ENCODE measurements at regions not wholly inside any gene's neighbourhood (a gene's known extent, or its start where the extent isn't known, plus 50 kb on each side); places are given as distances from the start of the nearest gene placed in this dataset.

DNA sequence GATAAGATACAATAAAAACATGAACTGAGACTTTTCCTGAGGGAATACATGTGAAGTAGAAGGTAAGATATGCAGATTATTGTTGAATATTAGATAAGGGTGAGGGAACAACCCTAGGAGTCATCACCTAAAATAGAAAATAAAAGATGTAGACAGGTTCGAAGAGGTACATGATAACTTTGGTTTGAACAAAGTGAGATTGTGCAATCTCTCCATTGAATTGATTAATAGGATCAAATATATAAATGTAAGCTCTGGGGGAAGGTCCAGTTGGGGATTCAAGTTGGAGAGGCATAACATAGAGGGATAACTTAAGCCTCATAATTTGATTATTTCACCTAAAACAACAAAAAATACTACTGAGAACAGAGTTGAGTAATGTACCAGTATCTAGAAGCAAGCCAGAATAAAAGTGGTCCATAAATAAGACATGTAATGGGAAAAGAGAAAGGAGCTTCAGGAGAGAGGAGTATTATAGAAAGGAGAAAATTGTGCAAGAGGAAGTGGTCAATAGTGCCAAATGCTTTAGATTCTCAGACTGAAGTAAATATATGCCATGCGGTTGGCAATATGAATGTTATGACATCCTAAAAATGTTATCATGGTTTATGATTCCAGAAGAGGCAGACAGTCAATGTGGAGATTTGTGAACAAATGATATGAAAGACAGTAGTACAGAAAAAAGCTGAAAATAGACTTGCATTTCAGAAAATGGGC is 282.3 kb upstream of the CHRM2 start:
- WGBS = 86% methylated on average over 2 of the region's 2 CpGs
- no peaks in the 10 kb centered on the region for H3K36me3 ChIP-seq
- no peaks in the 10 kb centered on the region for H3K9me3 ChIP-seq
- no peak overlapping the region for H3K27ac ChIP-seq
- H3K4me1 ChIP-seq (replicated peaks) = no peaks in the 10 kb centered on the region
- no peaks in the 10 kb centered on the region for H3K27me3 ChIP-seq (replicated peaks; ENCODE audit: insufficient read depth)
- DNase-seq (ENCODE audit: low spot score) = no peak
- H3K4me3 ChIP-seq = no peak overlapping the region
- intact Hi-C loops (cut with DNase I) = no loop called here
- no peak for TF ChIP-seq POLR2AphosphoS5 (IDR thresholded peaks at IDR 0.05)

DNA sequence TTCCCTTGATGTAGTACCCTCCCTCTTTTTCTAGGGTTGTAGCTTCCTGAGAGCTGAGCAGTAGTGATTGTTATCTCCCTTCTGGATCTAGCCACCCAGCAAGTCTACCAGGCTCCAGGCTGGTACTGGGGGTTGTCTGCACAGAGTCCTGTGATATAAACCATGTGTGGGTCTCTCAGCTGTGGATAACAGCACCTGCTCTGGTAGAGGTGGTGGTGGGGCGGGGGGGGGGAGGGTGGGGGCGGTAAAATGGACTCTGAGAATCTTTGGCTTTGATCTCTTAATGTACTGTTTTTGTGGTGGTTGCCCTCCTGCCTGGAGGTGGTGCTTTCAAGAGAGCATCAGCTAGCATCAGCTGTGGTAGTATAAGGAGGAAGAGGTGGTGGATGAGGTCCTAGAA is 302.0 kb upstream of the CHRM2 start:
- Histone ChIP-seq H3K27me3 (replicated peaks; ENCODE audit: insufficient read depth) (no peaks in the 10 kb centered on the region), H3K4me1 (replicated peaks) (no peaks in the 10 kb centered on the region), H3K27ac (no peak overlapping the region), H3K4me3 (no peak overlapping the region), H3K36me3 (no peaks in the 10 kb centered on the region), H3K9me3 (no peaks in the 10 kb centered on the region)
- TF ChIP-seq POLR2AphosphoS5 (IDR thresholded peaks at IDR 0.05) = no peak
- no peak for TF ChIP-seq POLR2A (IDR thresholded peaks at IDR 0.05)
- TF ChIP-seq, protein P1, sequence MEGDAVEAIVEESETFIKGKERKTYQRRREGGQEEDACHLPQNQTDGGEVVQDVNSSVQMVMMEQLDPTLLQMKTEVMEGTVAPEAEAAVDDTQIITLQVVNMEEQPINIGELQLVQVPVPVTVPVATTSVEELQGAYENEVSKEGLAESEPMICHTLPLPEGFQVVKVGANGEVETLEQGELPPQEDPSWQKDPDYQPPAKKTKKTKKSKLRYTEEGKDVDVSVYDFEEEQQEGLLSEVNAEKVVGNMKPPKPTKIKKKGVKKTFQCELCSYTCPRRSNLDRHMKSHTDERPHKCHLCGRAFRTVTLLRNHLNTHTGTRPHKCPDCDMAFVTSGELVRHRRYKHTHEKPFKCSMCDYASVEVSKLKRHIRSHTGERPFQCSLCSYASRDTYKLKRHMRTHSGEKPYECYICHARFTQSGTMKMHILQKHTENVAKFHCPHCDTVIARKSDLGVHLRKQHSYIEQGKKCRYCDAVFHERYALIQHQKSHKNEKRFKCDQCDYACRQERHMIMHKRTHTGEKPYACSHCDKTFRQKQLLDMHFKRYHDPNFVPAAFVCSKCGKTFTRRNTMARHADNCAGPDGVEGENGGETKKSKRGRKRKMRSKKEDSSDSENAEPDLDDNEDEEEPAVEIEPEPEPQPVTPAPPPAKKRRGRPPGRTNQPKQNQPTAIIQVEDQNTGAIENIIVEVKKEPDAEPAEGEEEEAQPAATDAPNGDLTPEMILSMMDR (IDR thresholded peaks at IDR 0.05) = no peak
- intact Hi-C loops (cut with DNase I) = no loop called here
- no peak for DNase-seq (ENCODE audit: low spot score)
- 38% methylated on average over 2 of the region's 2 CpGs for WGBS

DNA sequence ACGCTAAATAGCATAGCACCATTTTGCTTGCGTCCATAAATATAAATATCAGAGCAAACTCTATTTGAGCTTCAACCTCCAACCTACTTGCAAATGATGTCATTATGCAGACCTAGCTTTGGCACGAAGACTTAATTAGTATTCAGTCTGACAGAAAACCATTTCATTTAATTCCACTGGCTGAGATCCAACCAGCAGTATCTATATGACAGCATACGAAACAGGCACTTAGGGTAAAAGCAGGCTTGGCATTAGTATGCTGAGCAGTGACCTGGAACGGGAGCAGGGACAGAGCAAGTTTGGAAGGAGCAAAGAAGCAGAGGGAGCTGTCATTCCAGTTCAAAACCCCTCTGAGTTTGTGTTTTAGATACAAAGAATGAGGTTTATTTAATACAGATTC is 312.5 kb upstream of the CHRM2 start:
- intact Hi-C loops (cut with DNase I) = no loop called here
- no peaks in the 10 kb centered on the region for H3K36me3 ChIP-seq
- no peaks in the 10 kb centered on the region for H3K4me1 ChIP-seq (replicated peaks)
- no peaks in the 10 kb centered on the region for H3K9me3 ChIP-seq
- no peak for DNase-seq (ENCODE audit: low spot score)
- TF ChIP-seq, protein P1 (IDR thresholded peaks at IDR 0.05) = no peak
- TF ChIP-seq POLR2A (IDR thresholded peaks at IDR 0.05) (no peak), POLR2AphosphoS5 (IDR thresholded peaks at IDR 0.05) (no peak)
- no peak overlapping the region for H3K4me3 ChIP-seq
- WGBS = 52% methylated on average over 5 of the region's 5 CpGs
- H3K27ac ChIP-seq = no peak overlapping the region
- H3K27me3 ChIP-seq (replicated peaks; ENCODE audit: insufficient read depth) = no peaks in the 10 kb centered on the region

DNA sequence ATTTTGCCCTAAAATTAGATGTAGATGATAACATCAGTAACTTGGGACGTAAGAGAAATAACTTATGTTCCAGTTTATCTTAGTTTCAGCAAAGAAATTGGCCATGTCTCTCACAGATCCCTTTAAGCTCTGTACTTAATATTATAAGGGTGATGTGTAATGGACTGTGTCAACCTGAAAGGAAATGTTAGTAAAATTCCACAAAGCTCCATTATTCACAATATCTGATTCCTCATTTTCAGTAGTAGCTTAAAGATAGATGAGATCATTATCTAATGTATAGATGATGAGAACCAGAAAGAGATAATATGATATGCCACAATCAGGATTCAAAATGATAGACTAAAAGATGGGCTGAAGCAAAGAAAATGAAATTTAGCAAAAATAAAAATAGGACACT is 316.8 kb upstream of the CHRM2 start:
- Histone ChIP-seq H3K36me3 (no peaks in the 10 kb centered on the region), H3K27me3 (replicated peaks; ENCODE audit: insufficient read depth) (no peaks in the 10 kb centered on the region), H3K4me3 (no peak overlapping the region), H3K9me3 (no peaks in the 10 kb centered on the region), H3K4me1 (replicated peaks) (no peaks in the 10 kb centered on the region), H3K27ac (no peak overlapping the region)
- no peak for DNase-seq (ENCODE audit: low spot score)
- intact Hi-C loops (cut with DNase I) = no loop called here
- TF ChIP-seq POLR2A (IDR thresholded peaks at IDR 0.05) (no peak), POLR2AphosphoS5 (IDR thresholded peaks at IDR 0.05) (no peak)
- TF ChIP-seq, protein P1 (IDR thresholded peaks at IDR 0.05) = no peak
- 43% methylated on average over 1 of the region's 1 CpG for WGBS

DNA sequence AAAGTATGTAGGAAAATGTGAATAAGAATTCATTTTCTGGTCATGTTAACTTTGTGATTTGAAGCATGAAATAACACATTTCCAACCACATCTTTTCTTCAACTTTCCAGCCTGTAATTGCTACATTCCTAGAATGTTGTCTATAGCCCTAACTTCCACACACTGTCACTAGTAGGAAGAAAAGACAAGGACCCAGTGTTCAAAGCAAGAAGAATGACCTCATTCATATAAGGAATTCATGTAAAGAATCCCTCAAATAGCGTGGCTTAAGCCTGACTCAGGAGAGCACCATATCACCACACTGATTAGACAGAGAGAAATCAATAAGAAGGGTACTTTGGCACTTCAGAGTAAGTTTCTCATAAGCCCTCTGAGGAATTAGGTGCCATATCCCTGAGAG is 318.7 kb upstream of the CHRM2 start:
- intact Hi-C loops (cut with DNase I) = no loop called here
- WGBS = 71% methylated on average over 1 of the region's 1 CpG
- no peak overlapping the region for H3K4me3 ChIP-seq

More for the DNA sequence above, 318.7 kb upstream of the CHRM2 start:
- H3K27ac ChIP-seq = no peak overlapping the region
- H3K4me1 ChIP-seq (replicated peaks) = no peaks in the 10 kb centered on the region
- H3K36me3 ChIP-seq = no peaks in the 10 kb centered on the region
- no peaks in the 10 kb centered on the region for H3K27me3 ChIP-seq (replicated peaks; ENCODE audit: insufficient read depth)
- no peak for DNase-seq (ENCODE audit: low spot score)
- TF ChIP-seq POLR2AphosphoS5 (IDR thresholded peaks at IDR 0.05) = no peak
- TF ChIP-seq, protein P1 (IDR thresholded peaks at IDR 0.05) = no peak
- no peak for TF ChIP-seq POLR2A (IDR thresholded peaks at IDR 0.05)
- H3K9me3 ChIP-seq = no peaks in the 10 kb centered on the region

Data from prostate gland (tissue), 2 donors.